ENCODE measurements at regions not wholly inside any gene's neighbourhood (a gene's known extent, or its start where the extent isn't known, plus 50 kb on each side); places are given as distances from the start of the nearest gene placed in this dataset.

- no peak overlapping the region for H3K9ac ChIP-seq
- no peak overlapping the region for H3K27ac ChIP-seq
- H3K4me3 ChIP-seq (ENCODE audit: low read depth, low read length) = no peak overlapping the region
- TF ChIP-seq CTCF (IDR thresholded peaks at IDR 0.05) = no peak
- H3K4me1 ChIP-seq = no peaks in the 10 kb centered on the region
- no peaks in the 10 kb centered on the region for H3K36me3 ChIP-seq (ENCODE audit: control insufficient read depth, insufficient read depth, low read length)
- no peak overlapping the region for H3K4me2 ChIP-seq (ENCODE audit: low read length)
- no peak overlapping the region for H2AFZ ChIP-seq
- no peaks in the 10 kb centered on the region for H3K9me3 ChIP-seq (ENCODE audit: control insufficient read depth, low read length)
- no peaks in the 10 kb centered on the region for H3K79me2 ChIP-seq
- no peaks in the 10 kb centered on the region for H3K27me3 ChIP-seq (ENCODE audit: control insufficient read depth, insufficient read depth, low read length)
These were observed 108.1 kb upstream of the TPM1 start for GRCh38 chr15:62934236-62934971.

GRCh38 chr15:62935300-62936081 is 107.1 kb upstream of the TPM1 start:
- no peaks in the 10 kb centered on the region for H3K36me3 ChIP-seq (ENCODE audit: control insufficient read depth, insufficient read depth, low read length)
- no peaks in the 10 kb centered on the region for H3K79me2 ChIP-seq
- no peak overlapping the region for H3K4me3 ChIP-seq (ENCODE audit: low read depth, low read length)
- peaks cover 3% of the 10 kb centered on the region for H3K4me1 ChIP-seq
- no peak overlapping the region for H2AFZ ChIP-seq
- no peak overlapping the region for H3K4me2 ChIP-seq (ENCODE audit: low read length)
- no peak for TF ChIP-seq CTCF (IDR thresholded peaks at IDR 0.05)
- H3K9ac ChIP-seq = no peak overlapping the region
- no peaks in the 10 kb centered on the region for H3K27me3 ChIP-seq (ENCODE audit: control insufficient read depth, insufficient read depth, low read length)
- H3K9me3 ChIP-seq (ENCODE audit: control insufficient read depth, low read length) = no peaks in the 10 kb centered on the region
- no peak overlapping the region for H3K27ac ChIP-seq

GRCh38 chr15:62938825-62939224 is 103.7 kb upstream of the TPM1 start:
- Histone ChIP-seq H3K27ac (no peak overlapping the region), H3K4me2 (ENCODE audit: low read length) (no peak overlapping the region), H3K9ac (no peak overlapping the region), H3K27me3 (ENCODE audit: control insufficient read depth, insufficient read depth, low read length) (no peaks in the 10 kb centered on the region), H3K4me1 (peaks cover 9% of the 10 kb centered on the region), H3K36me3 (ENCODE audit: control insufficient read depth, insufficient read depth, low read length) (no peaks in the 10 kb centered on the region), H3K4me3 (ENCODE audit: low read depth, low read length) (no peak overlapping the region), H3K9me3 (ENCODE audit: control insufficient read depth, low read length) (no peaks in the 10 kb centered on the region), H2AFZ (no peak overlapping the region), H3K79me2 (no peaks in the 10 kb centered on the region)
- TF ChIP-seq CTCF (IDR thresholded peaks at IDR 0.05) = no peak

- Histone ChIP-seq H3K9ac (no peak overlapping the region), H3K4me1 (peaks cover 9% of the 10 kb centered on the region), H3K27ac (peak overlapping the region; percentile 47), H3K27me3 (ENCODE audit: control insufficient read depth, insufficient read depth, low read length) (no peaks in the 10 kb centered on the region), H2AFZ (peak overlapping the region; percentile 69), H3K36me3 (ENCODE audit: control insufficient read depth, insufficient read depth, low read length) (no peaks in the 10 kb centered on the region), H3K79me2 (no peaks in the 10 kb centered on the region), H3K4me2 (ENCODE audit: low read length) (no peak overlapping the region), H3K9me3 (ENCODE audit: control insufficient read depth, low read length) (no peaks in the 10 kb centered on the region), H3K4me3 (ENCODE audit: low read depth, low read length) (no peak overlapping the region)
- no peak for TF ChIP-seq CTCF (IDR thresholded peaks at IDR 0.05)
These were observed 102.3 kb upstream of the TPM1 start for GRCh38 chr15:62940093-62940754.
